Activated naive CD8-positive, alpha-beta T cell treated with anti-CD3 and anti-CD28 coated beads, Interleukin-2, amount 50 U/mL, for 16 hours (primary cell): ENCODE measurements at regions not wholly inside any gene's neighbourhood (a gene's known extent, or its start where the extent isn't known, plus 50 kb on each side); places are given as distances from the start of the nearest gene placed in this dataset.

Source experiments
- DNase-seq: peaks from one replicate; pipeline ENCODE4 v3.0.0-alpha.2; 2020; ENCODE audit warnings: low read depth, low spot score

- no peak for DNase-seq
Observed at GRCh38 chr6:170084166-170084730, 206.6 kb downstream of the DLL1 start.

- no peak for DNase-seq
Observed at GRCh38 chr6:170083236-170084051, 207.4 kb downstream of the DLL1 start.

DNA sequence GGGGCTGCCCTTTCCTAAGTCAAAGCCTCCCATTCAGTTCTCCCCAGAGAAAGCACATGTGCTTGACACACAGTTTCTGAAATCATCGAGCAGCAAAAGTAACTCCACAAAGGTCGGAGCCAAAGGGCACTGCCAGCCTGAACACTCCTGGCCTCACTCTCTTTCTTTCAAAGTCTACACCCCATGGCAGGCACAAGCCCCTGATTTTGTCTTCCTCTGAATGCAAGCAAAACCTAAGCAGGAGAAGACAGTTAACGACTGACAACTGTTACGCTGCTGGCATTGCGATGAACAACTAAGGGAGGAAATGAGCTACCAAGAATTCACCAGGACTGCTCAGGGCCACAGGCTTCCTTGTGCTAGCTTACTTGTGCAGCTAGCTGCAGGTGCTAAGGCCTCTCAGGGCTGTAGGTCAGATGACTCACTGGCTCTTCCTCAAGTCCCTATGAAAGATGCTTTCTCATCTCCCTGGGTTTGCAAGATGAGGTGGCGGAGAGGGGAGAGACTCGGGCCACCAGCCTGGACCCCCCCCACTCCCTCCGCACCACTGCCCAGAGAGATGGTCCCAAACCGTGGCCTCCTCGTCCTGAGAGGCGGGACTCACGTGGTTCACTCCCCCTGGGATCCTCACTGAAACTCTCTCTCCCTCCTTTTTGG is 208.2 kb downstream of the DLL1 start:
- DNase-seq, result no peak

DNA sequence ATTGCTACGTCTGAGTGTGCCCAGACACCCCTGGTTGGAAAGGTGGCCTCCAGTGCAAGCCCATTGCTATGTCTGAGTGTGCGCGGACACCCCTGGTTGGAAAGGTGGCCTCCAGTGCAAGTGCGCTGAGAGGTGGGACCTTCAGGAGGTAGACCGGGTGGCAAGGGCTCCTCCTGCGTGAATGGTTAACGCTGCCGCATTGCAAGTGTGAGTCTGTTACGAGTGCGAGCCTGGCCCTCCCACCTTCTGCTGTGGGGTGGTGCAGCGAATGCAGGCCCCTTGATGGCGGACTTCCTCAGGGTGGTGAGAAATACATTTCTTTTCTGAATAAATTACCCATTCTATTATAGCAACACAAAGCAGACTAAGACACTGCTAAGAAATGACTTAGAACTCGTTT is 208.8 kb downstream of the DLL1 start:
- DNase-seq, result no peak

DNA sequence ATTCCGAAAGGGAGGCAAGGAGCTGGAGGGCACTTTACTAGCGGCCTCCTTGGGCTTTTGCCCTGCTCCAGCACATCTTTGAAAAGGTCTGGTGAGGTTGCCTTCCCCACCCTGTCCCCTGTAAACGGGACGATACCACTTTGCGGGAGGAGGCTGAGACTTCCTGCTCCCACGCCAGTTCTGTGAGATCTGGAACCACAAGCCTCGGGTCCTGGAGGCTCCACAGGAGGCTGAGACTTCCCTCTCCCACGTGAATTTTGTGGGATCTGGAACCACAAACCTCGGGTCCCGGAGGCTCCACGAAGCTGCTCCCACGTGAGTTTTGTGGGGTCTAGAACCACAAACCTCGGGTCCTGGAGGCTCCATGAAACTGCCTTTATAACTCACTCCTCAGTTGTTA is 209.3 kb downstream of the DLL1 start:
- DNase-seq, result no peak

- no peak for DNase-seq
Observed at GRCh38 chr6:170080828-170081371, 210.0 kb downstream of the DLL1 start.

DNA sequence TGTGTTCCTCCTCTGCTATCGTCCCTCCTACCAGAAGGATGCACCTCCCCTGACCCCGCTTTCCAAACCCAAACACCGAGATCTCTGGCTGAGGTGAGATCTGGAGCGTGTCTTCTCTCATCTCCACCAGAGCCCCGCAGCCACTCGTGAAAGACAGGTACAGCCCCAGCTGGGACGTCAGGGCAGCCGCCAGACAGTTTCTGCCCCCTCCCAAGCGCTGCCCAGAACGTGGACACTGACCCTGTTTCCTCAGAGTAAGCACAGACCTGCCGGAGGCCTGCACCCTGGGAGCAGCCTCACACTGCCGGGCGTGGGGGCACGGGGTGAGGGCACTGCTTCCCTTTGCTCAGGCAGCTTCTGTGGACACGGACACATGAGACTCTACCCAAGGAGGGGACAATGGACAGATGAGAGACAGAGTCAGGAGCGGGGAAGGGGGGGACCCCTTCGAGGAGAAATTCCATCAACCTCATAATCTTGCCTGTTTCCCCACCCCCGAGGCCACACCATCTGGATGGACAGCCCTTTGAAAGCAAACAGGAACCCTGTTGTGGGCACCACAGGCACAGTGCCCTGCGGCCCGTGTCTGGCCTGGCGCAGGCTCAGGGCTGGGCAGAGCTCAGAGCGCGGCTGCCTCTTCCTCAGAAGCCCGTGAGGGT is 210.6 kb downstream of the DLL1 start:
- DNase-seq, result no peak

DNA sequence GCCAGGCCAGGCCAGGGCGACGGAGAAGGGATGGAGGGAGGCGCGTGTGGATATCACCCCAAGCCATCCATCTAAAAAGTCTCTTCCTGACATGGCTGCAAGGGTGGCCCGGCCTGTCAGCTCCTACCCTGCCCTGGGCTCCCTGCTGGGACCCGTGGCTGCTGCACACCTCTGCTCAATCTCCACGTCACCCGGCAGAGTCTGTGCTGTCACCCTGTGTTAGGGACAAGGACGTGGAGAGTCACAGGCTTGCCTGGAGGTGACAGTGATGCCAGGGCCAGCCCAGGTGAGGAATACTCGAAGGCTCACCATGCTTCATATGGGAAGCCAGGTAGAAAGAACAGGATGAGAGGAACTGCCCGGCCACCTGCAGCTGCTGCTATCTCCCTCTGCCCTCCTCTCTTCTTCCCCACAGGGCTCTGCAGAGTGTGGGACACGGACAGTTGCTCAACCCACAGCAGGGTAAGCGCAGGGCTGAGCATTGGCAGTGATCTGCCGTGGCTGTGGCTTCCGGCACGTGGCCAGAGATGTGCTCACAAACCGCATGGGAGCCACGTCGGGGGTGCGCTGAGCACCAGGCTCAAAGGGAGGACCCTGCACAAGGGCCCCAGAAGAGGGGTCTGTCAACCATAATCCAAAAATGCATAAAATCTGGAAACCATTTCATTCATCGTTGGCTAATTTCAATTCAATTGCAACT is 214.3 kb downstream of the DLL1 start:
- no peak for DNase-seq

DNA sequence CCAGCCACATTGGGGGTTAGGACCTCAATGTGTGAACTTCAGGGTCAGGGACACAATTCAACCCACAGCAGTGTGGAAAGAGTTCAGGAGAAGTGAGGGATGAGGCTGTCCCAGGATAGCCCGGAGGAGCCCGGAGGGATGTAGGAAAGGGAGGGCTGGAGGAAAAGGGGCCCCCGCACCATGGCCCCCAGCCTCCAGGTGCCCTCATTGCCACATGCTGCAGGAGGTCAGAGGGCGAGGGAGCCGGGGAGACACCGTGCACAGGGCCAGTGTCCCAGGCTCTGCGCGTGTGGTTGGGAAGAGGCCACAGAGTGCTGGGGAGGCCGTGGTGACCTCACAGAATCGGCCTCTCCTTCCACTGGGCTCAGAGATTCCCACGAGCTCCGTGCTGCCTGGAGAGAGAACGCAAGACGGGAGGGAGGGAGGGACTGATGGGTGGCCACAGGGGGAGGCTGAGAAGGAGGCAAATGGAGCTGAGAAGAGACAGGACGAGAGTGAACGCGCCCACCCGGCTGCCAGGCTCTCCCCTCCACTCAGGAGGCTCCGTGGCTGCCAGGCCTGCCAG is 215.1 kb downstream of the DLL1 start:
- no peak for DNase-seq

GRCh38 chr6:170074907-170075306 is 216.0 kb downstream of the DLL1 start:
- DNase-seq, result no peak

DNA sequence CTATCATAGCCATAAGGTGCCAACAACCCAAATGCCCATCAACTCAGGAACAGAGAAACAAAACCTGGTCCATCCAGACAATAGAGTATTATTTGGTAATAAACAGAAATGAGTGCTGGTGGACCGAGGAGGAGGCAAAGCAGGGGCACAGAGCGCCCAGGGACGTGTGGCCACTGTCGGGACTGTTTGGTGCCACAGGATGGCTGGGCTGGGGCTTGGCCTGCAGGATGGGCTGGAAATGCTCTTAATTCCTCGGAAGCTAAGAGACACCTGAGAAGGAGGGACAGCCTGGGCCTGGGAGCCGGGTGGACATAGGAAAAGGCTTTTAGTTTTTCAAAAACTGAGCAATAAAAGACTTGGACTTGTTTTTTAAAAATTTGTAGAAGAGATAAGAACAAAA is 216.4 kb downstream of the DLL1 start:
- no peak for DNase-seq

DNA sequence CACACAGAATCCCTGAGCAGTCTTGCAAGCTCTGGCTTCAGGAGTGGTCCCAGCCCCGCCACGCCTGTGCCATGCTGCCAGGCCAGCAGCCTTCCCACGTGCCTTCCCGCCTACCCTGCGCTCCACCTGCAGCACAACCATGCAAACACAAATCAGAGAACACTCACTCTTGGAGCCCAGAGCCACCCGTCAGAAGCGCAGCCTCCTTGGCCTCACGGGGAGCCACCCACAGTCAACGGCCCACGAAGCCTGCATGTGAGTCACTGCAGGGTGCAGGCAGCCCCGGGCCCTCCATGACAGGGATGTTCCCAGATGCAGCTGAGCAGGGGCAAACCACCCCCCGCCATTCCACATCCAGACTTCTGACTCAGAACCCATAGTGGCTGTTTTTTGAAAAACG is 217.0 kb downstream of the DLL1 start:
- no peak for DNase-seq

GRCh38 chr6:170072246-170072645 is 218.6 kb downstream of the DLL1 start:
- DNase-seq, result no peak

GRCh38 chr6:170069611-170070010 is 221.3 kb downstream of the DLL1 start:
- DNase-seq, result no peak

GRCh38 chr6:170068496-170068895 is 222.4 kb downstream of the DLL1 start:
- DNase-seq, result no peak

DNA sequence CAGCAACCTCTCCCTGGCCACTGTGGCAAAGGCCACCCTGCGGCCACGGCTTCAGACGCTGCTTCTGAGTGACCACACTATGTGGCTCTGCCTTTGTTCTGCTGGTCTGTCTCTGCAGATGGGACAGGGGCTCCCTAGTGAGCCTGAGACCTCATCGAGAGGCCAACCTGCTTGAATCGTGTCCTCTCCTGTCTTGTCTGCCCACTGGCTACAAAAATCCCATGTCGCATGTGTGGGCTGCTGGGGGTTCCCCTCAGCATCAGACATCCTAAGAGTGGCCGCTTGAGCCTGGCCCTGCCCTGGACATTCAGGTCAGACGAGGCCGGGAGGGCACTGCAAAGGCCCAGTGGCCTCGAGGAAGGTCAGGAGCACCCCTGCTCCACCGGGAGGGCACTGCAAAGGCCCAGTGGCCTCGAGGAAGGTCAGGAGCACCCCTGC is 222.9 kb downstream of the DLL1 start:
- DNase-seq, result no peak

DNA sequence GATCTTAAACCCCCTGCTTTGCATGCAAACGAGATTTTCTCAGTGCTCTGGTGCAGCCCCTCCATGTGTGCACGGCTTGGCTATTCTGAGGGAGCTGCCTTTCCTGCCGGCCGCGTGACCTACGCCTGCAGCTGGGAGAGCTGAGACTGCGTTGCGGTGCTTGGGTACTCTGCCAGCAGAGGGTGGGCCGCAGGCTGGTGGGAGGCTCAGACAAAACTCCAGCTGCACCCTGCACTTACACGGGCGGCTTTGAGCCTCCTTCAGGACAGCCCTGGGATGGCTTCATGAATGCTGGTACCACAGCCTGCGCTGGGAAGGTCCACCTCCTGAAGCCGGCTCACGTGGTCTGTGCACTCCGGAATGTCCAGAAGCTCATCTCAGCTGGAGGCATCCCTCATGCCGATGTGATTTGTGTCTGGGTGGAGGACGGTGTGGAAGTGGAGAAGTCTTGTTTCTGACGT is 223.7 kb downstream of the DLL1 start:
- DNase-seq, result no peak

DNA sequence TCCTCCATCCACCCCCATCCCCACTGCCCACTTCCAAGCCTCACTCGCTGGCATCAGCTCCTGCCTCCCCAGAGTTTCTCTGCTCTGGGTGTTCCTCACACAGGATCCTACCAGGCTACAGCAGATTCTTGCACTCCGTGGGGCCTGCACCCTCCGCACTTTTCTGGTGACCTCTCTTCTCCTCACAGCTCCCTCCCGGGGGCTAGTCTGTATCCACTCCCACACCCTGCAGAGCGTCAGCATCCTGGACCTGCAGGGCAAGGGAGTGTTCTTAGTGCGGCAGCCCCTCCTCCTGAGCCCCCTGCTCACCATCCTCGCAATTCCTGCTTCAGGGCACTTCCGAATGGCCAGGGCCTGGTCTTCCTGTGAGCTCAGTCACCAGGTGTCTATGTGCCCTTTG is 224.2 kb downstream of the DLL1 start:
- DNase-seq, result no peak

DNA sequence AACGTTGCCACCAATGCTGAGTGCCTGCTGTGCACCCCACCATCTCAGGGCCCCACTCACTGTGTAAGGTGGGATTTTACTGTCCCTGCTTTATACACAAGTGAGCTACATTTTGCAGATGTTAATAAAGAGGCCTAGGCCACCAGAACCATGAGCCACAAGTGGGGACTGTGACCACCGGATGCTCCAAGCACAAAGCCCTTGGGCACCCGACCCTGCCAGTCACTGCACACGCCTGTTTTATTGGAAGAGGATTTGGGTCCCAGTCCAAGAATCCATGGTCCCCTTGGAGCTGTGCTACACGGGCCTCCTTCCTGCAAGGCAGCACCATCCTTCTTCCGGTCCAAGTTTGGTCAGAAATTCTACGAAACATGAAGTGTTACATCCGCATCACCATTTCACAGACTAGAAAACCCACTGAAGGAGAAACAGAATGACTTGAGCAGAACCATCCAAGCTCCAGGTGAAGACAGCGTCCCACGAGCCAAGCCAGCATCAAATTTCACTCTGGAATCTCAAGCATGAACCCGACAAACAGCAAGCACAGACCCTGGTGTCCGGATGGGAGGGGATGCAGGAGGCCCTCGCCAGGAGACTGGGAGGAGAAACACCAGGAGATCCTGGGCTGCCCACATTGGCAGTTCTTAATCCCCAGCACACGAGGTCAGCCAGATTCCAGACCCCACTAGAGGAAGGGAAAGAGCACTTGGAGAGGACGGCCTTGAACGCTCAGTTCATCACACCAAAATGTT is 226.9 kb downstream of the DLL1 start:
- DNase-seq, result no peak

- DNase-seq, result no peak
Observed at GRCh38 chr6:170063431-170063830, 227.4 kb downstream of the DLL1 start.

DNA sequence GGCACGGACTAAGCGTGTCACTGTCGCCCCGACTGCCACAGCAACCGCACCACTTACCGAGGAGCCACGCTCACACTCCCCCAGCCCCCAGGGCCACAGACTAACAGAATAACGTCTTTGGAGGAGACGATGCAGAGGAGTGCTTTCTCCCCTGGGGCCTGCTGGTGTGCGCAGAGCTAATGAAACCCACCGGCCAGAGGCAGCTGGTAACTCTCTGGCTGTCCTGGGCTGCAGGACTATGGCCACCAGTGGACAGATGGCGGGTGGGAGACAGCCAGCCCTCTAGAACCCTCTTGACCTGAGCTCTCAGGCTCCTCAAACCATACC is 228.0 kb downstream of the DLL1 start:
- no peak for DNase-seq
